ENCODE measurements at regions not wholly inside any gene's neighbourhood (a gene's known extent, or its start where the extent isn't known, plus 50 kb on each side); places are given as distances from the start of the nearest gene placed in this dataset.
A peak's percentile ranks its signal among the peaks of the same experiment; 100 is the strongest.

DNA sequence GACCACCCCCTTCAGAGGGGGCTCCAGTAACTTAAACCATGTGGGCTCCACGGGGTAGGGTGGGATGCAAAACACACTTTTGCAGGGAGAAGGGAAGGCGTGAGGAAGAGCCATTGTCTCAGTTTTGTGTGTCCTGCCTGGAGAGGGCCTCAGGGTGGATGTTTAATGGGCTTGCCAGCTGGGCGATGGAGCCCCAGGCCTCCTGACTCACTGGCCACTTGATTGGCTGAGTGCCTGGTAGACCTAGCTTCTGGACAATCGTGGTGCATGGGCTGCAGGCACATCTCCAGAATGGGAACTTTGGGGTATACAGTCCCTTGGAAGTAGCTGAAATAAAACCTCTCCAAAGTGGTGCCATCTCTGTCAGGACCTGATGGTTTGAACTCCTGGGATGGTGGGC is 118.3 kb upstream of the MRPS22 start:
- Histone ChIP-seq H3K4me2 (ENCODE audit: low read length) (no peak overlapping the region), H3K4me1 (peaks cover 3% of the 10 kb centered on the region), H3K9me3 (ENCODE audit: control insufficient read depth, low read length) (no peaks in the 10 kb centered on the region), H3K9ac (no peak overlapping the region), H3K79me2 (no peaks in the 10 kb centered on the region), H3K4me3 (ENCODE audit: low read depth, low read length) (no peak overlapping the region), H3K36me3 (ENCODE audit: control insufficient read depth, insufficient read depth, low read length) (no peaks in the 10 kb centered on the region), H3K27me3 (ENCODE audit: control insufficient read depth, insufficient read depth, low read length) (no peaks in the 10 kb centered on the region), H3K27ac (no peak overlapping the region), H2AFZ (no peak overlapping the region)
- TF ChIP-seq CTCF (IDR thresholded peaks at IDR 0.05) = no peak

- Histone ChIP-seq H3K79me2 (no peaks in the 10 kb centered on the region), H3K4me1 (peaks cover 3% of the 10 kb centered on the region), H3K9ac (no peak overlapping the region), H3K27me3 (ENCODE audit: control insufficient read depth, insufficient read depth, low read length) (no peaks in the 10 kb centered on the region), H3K4me2 (ENCODE audit: low read length) (no peak overlapping the region), H3K27ac (no peak overlapping the region), H3K9me3 (ENCODE audit: control insufficient read depth, low read length) (no peaks in the 10 kb centered on the region), H3K4me3 (ENCODE audit: low read depth, low read length) (no peak overlapping the region), H2AFZ (peak overlapping the region; percentile 35), H3K36me3 (ENCODE audit: control insufficient read depth, insufficient read depth, low read length) (no peaks in the 10 kb centered on the region)
- no peak for TF ChIP-seq CTCF (IDR thresholded peaks at IDR 0.05)
Measured at GRCh38 chr3:139226731-139227130, 117.1 kb upstream of the MRPS22 start.

- no peaks in the 10 kb centered on the region for H3K9me3 ChIP-seq (ENCODE audit: control insufficient read depth, low read length)
- H3K36me3 ChIP-seq (ENCODE audit: control insufficient read depth, insufficient read depth, low read length) = no peaks in the 10 kb centered on the region
- H2AFZ ChIP-seq = no peak overlapping the region
- no peak overlapping the region for H3K4me2 ChIP-seq (ENCODE audit: low read length)
- H3K27me3 ChIP-seq (ENCODE audit: control insufficient read depth, insufficient read depth, low read length) = no peaks in the 10 kb centered on the region
- H3K4me1 ChIP-seq = peaks cover 3% of the 10 kb centered on the region
- no peaks in the 10 kb centered on the region for H3K79me2 ChIP-seq
- H3K27ac ChIP-seq = no peak overlapping the region
- H3K9ac ChIP-seq = no peak overlapping the region
- H3K4me3 ChIP-seq (ENCODE audit: low read depth, low read length) = no peak overlapping the region
- no peak for TF ChIP-seq CTCF (IDR thresholded peaks at IDR 0.05)
Measured at GRCh38 chr3:139227165-139227564, 116.7 kb upstream of the MRPS22 start.

- TF ChIP-seq CTCF (IDR thresholded peaks at IDR 0.05) = no peak
- Histone ChIP-seq H3K27ac (no peak overlapping the region), H3K36me3 (ENCODE audit: control insufficient read depth, insufficient read depth, low read length) (no peaks in the 10 kb centered on the region), H3K9me3 (ENCODE audit: control insufficient read depth, low read length) (no peaks in the 10 kb centered on the region), H3K4me1 (peaks cover 3% of the 10 kb centered on the region), H3K27me3 (ENCODE audit: control insufficient read depth, insufficient read depth, low read length) (no peaks in the 10 kb centered on the region), H3K4me3 (ENCODE audit: low read depth, low read length) (no peak overlapping the region), H3K4me2 (ENCODE audit: low read length) (no peak overlapping the region), H3K9ac (no peak overlapping the region), H2AFZ (no peak overlapping the region), H3K79me2 (no peaks in the 10 kb centered on the region)
Measured at GRCh38 chr3:139227827-139228226, 116.0 kb upstream of the MRPS22 start.

GRCh38 chr3:139230391-139230790 is 113.4 kb upstream of the MRPS22 start:
- H3K36me3 ChIP-seq (ENCODE audit: control insufficient read depth, insufficient read depth, low read length) = no peaks in the 10 kb centered on the region
- no peak overlapping the region for H3K4me3 ChIP-seq (ENCODE audit: low read depth, low read length)
- H3K4me2 ChIP-seq (ENCODE audit: low read length) = no peak overlapping the region
- peaks cover 3% of the 10 kb centered on the region for H3K4me1 ChIP-seq
- H3K27ac ChIP-seq = no peak overlapping the region
- no peak overlapping the region for H3K9ac ChIP-seq
- no peaks in the 10 kb centered on the region for H3K9me3 ChIP-seq (ENCODE audit: control insufficient read depth, low read length)
- no peak overlapping the region for H2AFZ ChIP-seq
- H3K27me3 ChIP-seq (ENCODE audit: control insufficient read depth, insufficient read depth, low read length) = no peaks in the 10 kb centered on the region
- TF ChIP-seq CTCF (IDR thresholded peaks at IDR 0.05) = no peak
- H3K79me2 ChIP-seq = no peaks in the 10 kb centered on the region

Data from parathyroid adenoma (tissue), 2 donors.